BLaER1 (cell line): ENCODE measurements at regions not wholly inside any gene's neighbourhood (a gene's known extent, or its start where the extent isn't known, plus 50 kb on each side); places are given as distances from the start of the nearest gene placed in this dataset.

Experiments
- H3K27ac ChIP-seq: shearing (Covaris generic); formaldehyde crosslinking; 2 replicates; pipeline ENCODE4 v1.8.1; 2022
- H3K27me3 ChIP-seq: shearing (Covaris generic); formaldehyde crosslinking; 2 replicates; pipeline ENCODE4 v1.8.1; 2022
- H3K36me3 ChIP-seq: shearing (Covaris generic); formaldehyde crosslinking; 2 replicates; pipeline ENCODE4 v1.8.1; 2022
- H3K4me1 ChIP-seq: shearing (Covaris generic); formaldehyde crosslinking; 2 replicates; pipeline ENCODE4 v1.8.1; 2022
- H3K4me2 ChIP-seq: shearing (Covaris generic); formaldehyde crosslinking; 2 replicates; pipeline ENCODE4 v1.8.1; 2022
- H3K4me3 ChIP-seq: shearing (Covaris generic); formaldehyde crosslinking; 2 replicates; pipeline ENCODE4 v1.8.1; 2022
- H3K9ac ChIP-seq: shearing (Covaris generic); formaldehyde crosslinking; 2 replicates; pipeline ENCODE4 v1.8.1; 2022
- H3K9me3 ChIP-seq: shearing (Covaris generic); formaldehyde crosslinking; 2 replicates; pipeline ENCODE4 v1.8.1; 2022
- H4K20me1 ChIP-seq: shearing (Covaris generic); formaldehyde crosslinking; 2 replicates; pipeline ENCODE4 v1.8.1; 2022
- Cebpa-rat ChIP-seq: shearing (Covaris generic); IDR thresholded peaks from 2 replicates; pipeline ENCODE4 v1.8.1; 2022

DNA sequence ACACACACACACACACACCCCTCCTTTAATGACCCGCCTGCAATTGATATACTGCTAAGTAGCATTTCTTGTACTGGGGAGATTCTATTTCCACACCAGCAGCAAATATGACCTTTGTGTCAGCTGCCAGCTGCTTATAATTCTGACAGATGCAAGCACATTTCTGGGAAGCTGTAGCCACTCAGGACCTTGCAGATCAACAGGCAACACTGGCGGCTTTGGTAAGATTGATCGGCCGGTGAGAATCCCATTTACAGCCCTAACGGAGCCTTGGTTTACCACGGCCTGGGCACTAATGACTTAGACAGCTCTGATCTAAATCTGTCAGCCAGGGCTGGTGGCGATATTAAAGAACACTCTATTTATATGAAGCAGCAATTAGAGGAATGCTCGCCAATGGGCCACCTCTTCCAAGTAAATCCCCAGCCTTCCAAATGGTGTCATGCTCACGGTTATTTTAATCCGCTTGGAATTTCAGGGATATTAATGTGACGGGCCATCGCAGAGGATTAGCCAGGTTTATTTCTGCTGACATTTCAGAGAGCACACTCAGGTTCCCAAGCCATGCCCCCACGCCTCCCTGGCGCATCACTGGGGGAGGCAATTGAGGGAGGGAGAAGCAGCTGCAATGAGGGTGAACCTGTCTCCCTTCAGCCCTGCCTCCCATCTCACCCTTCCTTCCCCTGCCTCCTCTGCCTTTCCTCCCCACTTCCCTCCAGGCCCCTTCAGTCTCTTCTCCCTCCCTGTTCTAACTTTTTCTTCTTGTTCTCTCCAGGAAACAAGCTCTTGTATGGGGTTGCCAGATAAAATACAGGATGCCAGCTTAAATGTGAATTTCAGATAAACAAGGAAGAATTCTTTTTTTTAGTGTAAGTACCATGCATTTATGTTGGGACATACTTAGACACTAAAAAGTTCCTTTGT is 287.0 kb downstream of the TLE3 start:
- no peak for TF ChIP-seq Cebpa-rat
- Histone ChIP-seq H3K9me3 (no peaks in the 10 kb centered on the region), H3K4me3 (no peak overlapping the region), H3K4me2 (no peak overlapping the region), H3K36me3 (no peaks in the 10 kb centered on the region), H3K9ac (no peak overlapping the region), H4K20me1 (no peaks in the 10 kb centered on the region), H3K27ac (no peak overlapping the region), H3K27me3 (no peaks in the 10 kb centered on the region), H3K4me1 (peaks cover 8% of the 10 kb centered on the region)

DNA sequence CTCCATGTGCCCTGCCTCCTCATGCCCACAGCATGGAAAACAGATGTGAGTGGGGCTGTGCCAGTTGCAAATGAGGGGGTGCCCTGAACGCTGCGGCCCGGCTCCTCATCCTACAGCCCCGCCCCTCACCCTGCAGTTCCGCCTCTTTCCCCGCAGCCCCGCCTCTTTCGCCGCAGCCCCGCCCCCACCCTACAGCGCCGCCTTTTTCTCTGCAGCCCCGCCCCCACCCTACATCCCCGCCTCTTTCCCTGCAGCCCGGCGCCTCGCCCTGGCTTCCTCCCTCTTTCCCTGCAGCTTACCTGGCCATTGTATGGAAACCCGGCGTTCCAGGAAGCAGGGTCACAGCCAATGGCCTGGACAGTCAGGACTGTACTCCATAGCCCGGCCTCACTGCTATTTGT is 284.9 kb downstream of the TLE3 start:
- no peaks in the 10 kb centered on the region for H4K20me1 ChIP-seq
- H3K4me3 ChIP-seq: no peak overlapping the region
- H3K4me2 ChIP-seq: no peak overlapping the region
- TF ChIP-seq Cebpa-rat: no peak
- no peaks in the 10 kb centered on the region for H3K27me3 ChIP-seq
- H3K9ac ChIP-seq: no peak overlapping the region
- no peaks in the 10 kb centered on the region for H3K9me3 ChIP-seq
- no peak overlapping the region for H3K27ac ChIP-seq
- no peaks in the 10 kb centered on the region for H3K36me3 ChIP-seq
- no peaks in the 10 kb centered on the region for H3K4me1 ChIP-seq

DNA sequence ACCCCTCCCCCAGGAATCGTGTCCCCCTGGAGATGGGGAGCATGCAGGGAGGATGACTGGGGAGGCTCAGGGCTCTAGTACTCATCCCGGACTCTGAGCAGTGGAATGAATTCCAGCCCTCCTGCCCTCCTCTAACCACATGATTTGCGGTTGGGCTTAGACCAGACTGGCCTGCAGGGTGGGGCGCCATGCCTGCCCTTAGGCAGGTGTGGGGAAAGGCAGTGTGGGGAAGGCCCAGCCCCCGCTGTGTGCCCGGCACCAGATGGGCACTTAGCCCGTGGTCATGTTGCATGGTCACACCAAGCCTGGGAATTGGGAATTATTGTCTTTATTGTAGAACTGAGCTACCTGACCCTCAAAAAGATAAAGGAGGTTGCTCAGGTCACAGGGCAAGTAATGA is 283.8 kb downstream of the TLE3 start:
- H3K9me3 ChIP-seq: no peaks in the 10 kb centered on the region
- H3K9ac ChIP-seq: no peak overlapping the region
- no peak overlapping the region for H3K27ac ChIP-seq
- H3K4me1 ChIP-seq: no peaks in the 10 kb centered on the region
- no peaks in the 10 kb centered on the region for H3K27me3 ChIP-seq
- no peak overlapping the region for H3K4me2 ChIP-seq
- H4K20me1 ChIP-seq: no peaks in the 10 kb centered on the region; the same call in 1 of the 2 replicates
- no peak overlapping the region for H3K4me3 ChIP-seq
- H3K36me3 ChIP-seq: no peaks in the 10 kb centered on the region
- TF ChIP-seq Cebpa-rat: no peak

DNA sequence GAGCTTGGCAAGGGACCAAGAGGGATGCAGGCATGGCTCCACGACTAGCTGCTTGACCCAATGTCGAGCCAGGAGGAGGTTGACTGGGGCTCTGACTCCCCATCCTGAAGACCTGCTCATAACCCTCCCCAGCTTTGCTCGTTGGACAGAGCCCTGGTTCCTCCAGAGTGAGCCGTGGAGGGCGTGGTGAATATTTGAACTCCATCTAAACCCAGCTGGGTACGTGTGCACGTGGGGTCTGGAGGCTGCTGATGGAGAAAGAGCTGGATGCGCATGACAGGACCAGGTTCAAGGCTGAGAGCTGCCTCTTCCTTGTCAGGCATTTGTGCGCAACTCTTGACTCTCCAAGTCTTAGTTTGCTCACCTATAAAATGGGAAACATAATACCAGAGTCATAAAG is 282.8 kb downstream of the TLE3 start:
- Histone ChIP-seq H3K9ac (no peak overlapping the region), H3K27me3 (no peaks in the 10 kb centered on the region), H3K4me2 (no peak overlapping the region), H3K9me3 (no peaks in the 10 kb centered on the region), H3K27ac (no peak overlapping the region), H4K20me1 (no peaks in the 10 kb centered on the region; the same call in 1 of the 2 replicates), H3K4me3 (no peak overlapping the region), H3K36me3 (no peaks in the 10 kb centered on the region), H3K4me1 (no peaks in the 10 kb centered on the region)
- TF ChIP-seq Cebpa-rat: no peak

DNA sequence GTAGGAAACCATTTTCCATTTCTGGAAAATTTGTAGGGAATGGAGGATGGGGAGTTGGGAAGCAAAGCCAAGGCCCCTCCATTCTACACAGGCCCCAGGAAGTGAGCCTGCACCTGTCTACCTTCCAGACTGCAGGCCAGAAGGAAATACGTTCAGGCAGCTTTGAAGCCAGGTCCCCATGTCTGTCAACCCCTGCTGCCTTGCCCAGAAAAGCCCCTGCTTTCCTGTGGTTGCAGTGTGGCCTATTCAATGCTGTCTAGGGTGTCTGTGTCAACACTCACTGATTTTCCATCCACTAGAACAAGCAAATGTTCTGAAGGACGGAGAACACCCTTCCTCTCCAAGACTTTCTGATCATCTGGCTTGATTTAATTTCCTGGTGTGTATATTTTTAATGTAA is 281.9 kb downstream of the TLE3 start:
- Histone ChIP-seq H3K4me2 (no peak overlapping the region), H3K9ac (no peak overlapping the region), H3K27ac (no peak overlapping the region), H3K4me1 (no peaks in the 10 kb centered on the region), H3K9me3 (no peaks in the 10 kb centered on the region), H4K20me1 (no peaks in the 10 kb centered on the region; the same call in 1 of the 2 replicates), H3K4me3 (no peak overlapping the region), H3K36me3 (no peaks in the 10 kb centered on the region), H3K27me3 (no peaks in the 10 kb centered on the region)
- TF ChIP-seq Cebpa-rat: no peak

DNA sequence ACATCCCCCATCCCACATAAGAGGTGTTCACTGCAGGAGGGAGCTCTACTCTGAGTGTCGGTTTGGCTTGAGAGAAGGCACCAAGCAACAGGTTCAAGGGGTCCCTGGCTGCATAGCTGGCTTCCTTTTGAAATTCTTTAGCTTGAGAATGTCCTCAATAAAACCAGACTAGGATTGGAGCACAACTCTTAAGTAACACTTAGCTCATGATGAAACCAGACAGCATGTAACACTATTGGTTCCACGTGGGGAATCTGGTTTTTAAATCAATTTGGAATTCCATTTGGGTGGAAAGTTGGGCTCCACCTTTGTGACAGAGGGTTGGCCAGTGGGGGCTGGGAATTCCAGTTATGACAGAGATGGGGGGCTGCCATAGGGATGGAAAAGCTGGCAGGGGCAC is 281.2 kb downstream of the TLE3 start:
- no peaks in the 10 kb centered on the region for H3K27me3 ChIP-seq
- no peak overlapping the region for H3K27ac ChIP-seq
- no peak overlapping the region for H3K9ac ChIP-seq
- H4K20me1 ChIP-seq: no peaks in the 10 kb centered on the region; the same call in 1 of the 2 replicates
- no peak overlapping the region for H3K4me2 ChIP-seq
- no peak for TF ChIP-seq Cebpa-rat
- no peaks in the 10 kb centered on the region for H3K36me3 ChIP-seq
- no peaks in the 10 kb centered on the region for H3K4me1 ChIP-seq
- H3K9me3 ChIP-seq: no peaks in the 10 kb centered on the region
- H3K4me3 ChIP-seq: no peak overlapping the region

DNA sequence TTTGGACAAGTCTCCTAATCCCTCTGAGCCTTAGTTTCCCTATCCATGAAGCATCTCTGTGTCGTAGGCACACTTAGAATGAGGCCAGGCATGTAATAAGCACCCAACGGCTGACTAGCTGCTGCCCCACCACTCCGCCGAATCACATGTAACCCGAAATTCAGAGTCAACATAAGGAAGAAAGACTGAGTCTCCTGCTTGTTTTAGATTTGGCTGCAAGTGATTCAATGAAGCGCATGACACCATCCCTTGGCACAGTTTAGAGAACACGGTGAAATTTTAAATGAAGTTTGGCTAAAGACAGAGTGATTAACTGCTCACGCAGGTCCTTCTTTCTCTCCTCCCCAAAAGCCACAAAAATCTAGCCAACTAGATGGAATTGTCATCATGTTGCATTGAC is 279.2 kb downstream of the TLE3 start:
- no peak overlapping the region for H3K4me3 ChIP-seq
- H3K27me3 ChIP-seq: no peaks in the 10 kb centered on the region
- H3K4me1 ChIP-seq: no peaks in the 10 kb centered on the region
- H3K4me2 ChIP-seq: no peak overlapping the region
- no peak overlapping the region for H3K27ac ChIP-seq
- no peaks in the 10 kb centered on the region; the same call in 1 of the 2 replicates for H4K20me1 ChIP-seq
- no peaks in the 10 kb centered on the region for H3K9me3 ChIP-seq
- no peaks in the 10 kb centered on the region for H3K36me3 ChIP-seq
- no peak overlapping the region for H3K9ac ChIP-seq
- no peak for TF ChIP-seq Cebpa-rat

DNA sequence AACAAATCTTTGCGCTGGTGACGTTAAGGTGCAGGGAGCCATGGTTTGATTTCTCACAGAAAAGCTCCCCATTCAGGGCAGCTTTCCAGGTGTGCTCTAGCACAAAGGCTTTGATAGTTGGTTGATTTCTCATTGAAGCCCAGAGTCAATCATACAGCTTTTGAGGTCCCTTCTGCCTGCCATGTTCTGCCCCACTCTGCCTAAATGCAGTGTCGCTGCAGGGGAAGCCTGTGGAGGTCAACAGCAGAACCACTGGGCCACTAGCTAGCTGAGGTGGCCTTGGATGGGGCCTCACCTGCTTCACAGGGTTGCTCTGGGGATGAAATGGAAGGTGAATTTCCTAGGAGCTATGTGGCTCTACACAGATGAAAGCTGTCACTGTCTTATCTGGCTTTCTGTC is 278.3 kb downstream of the TLE3 start:
- Histone ChIP-seq H3K9me3 (no peaks in the 10 kb centered on the region), H3K4me3 (no peak overlapping the region), H3K4me2 (no peak overlapping the region), H3K4me1 (no peaks in the 10 kb centered on the region), H3K27me3 (no peaks in the 10 kb centered on the region), H4K20me1 (no peaks in the 10 kb centered on the region; the same call in 1 of the 2 replicates), H3K27ac (no peak overlapping the region), H3K36me3 (no peaks in the 10 kb centered on the region), H3K9ac (no peak overlapping the region)
- TF ChIP-seq Cebpa-rat: no peak

DNA sequence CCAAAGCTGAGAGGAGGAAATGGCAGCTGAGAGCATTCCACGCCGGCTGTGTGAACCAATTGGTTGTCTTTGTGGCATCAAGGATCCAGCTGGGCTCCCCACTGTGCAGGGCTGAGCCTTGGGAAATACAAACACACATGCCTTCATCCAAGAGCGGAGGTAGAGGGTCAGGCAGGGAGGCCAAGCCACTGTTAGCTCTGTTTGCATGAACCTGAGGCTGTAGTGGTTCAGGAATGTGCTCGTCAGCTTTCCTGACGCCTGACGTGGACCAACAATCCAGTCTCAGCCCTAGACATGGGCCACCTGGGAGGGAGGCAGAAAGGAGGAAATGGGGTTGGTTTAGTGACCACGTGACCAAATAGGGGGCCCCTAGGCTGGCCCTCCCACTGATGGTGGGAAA is 276.9 kb downstream of the TLE3 start:
- no peaks in the 10 kb centered on the region; the same call in 1 of the 2 replicates for H4K20me1 ChIP-seq
- no peaks in the 10 kb centered on the region for H3K4me1 ChIP-seq
- H3K4me3 ChIP-seq: no peak overlapping the region
- H3K9me3 ChIP-seq: no peaks in the 10 kb centered on the region
- no peaks in the 10 kb centered on the region for H3K36me3 ChIP-seq
- H3K27ac ChIP-seq: no peak overlapping the region
- no peak overlapping the region for H3K9ac ChIP-seq
- no peak for TF ChIP-seq Cebpa-rat
- no peak overlapping the region for H3K4me2 ChIP-seq
- no peaks in the 10 kb centered on the region for H3K27me3 ChIP-seq

DNA sequence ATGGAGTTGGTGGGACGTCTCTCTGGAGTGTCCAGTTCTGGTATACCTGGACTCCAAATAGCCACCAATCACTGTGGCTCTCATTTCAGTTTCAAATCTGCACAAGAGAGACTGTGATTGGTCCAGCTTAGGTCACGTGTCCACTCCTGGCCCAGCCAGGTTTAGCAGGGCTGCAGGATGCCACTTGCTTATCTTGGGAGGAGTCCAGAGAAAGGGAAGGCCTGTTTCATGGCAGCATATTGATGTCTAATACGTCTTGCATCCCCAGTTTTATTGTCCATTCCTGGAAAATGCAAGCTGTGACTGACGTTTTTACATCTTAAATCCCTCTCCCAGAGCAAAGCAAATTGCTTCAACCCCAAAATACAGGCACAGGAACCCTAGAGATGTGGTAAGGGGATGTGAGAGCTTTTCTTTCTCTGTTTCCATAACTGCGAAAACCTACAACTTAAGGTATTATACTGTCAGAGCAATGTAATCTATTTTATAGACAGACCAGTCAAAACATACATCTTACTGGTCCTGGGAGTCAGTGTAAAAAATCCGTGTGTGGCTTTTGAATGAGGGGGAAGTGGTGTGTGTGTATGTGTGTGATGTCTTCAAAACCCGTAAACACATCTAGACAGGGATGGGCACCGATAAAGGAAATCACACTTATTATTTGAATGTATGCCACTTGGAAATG is 274.4 kb downstream of the TLE3 start:
- H3K4me2 ChIP-seq: no peak overlapping the region
- no peaks in the 10 kb centered on the region for H3K4me1 ChIP-seq
- no peaks in the 10 kb centered on the region for H3K27me3 ChIP-seq
- TF ChIP-seq Cebpa-rat: no peak
- H3K9ac ChIP-seq: no peak overlapping the region
- no peaks in the 10 kb centered on the region for H3K9me3 ChIP-seq
- no peak overlapping the region for H3K27ac ChIP-seq
- H3K4me3 ChIP-seq: no peak overlapping the region
- H4K20me1 ChIP-seq: no peaks in the 10 kb centered on the region; the same call in 1 of the 2 replicates
- H3K36me3 ChIP-seq: no peaks in the 10 kb centered on the region
